GM18517 (cell line): ENCODE measurements at regions not wholly inside any gene's neighbourhood (a gene's known extent, or its start where the extent isn't known, plus 50 kb on each side); places are given as distances from the start of the nearest gene placed in this dataset.

Source experiments
- ATAC-seq: cut with Tn5 transposase; IDR thresholded peaks from one replicate; pipeline ENCODE4 v1.9.1; 2021; ENCODE audit warnings: mild to moderate bottlenecking, moderate library complexity; ENCODE audit not compliant: unreplicated experiment

DNA sequence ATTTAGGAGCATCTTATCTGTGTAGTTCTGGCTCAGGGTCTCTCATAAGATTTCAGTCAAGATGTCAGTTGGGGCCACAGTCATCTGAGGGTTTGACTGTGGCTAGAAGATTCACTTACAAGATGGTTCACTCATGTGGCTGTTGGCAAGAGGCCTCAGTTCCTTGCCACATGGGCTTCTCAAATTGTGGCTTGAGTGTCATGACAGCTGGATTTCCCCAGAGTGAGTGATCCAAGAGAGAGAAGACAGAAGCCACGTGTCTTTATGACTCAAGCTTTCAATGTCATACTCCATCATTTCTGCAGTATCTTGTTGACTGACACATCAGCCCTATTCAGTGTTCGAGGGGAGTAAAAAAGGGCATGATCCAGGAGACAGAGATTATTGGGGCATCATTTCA is 131.3 kb upstream of the AP1S2 start:
- no peak for ATAC-seq

DNA sequence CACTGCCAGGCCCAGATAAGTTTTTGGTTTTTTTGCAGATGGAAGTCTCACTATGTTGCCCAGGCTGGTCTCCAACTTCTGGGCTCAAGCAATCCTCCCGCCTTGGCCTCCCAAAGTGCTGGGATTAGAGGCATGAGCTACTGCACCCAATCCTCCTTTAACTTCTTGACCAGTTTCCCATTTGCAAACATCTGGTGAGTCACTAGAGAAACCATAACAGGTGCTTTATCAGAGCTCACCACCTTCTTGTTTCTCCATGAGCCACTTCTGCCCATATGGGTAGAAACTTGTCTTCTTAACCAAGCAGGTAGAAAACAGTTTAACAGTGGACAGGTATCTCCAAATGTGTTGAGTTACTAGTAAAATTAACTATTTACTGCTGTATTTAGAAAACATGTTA is 128.4 kb upstream of the AP1S2 start:
- ATAC-seq: no peak

DNA sequence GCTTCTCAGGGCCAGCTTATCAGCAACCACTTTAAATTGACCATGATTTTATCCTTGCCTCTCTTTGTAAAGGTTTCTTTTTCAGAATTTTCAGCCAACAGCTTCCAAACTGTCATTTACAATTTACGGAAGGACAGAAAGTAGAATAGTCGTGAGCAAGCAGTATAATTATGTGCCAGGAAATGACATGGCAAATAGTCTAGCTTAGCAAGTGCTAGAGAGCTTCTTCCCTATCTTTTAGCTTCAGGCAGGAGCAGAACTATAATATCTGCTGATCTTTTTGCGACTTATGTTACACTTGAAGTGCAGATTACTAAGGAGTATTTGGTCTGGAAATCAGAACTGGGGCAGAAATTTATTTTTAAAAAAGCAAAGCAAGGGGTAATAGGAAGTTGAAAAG is 123.0 kb upstream of the AP1S2 start:
- ATAC-seq: no peak

DNA sequence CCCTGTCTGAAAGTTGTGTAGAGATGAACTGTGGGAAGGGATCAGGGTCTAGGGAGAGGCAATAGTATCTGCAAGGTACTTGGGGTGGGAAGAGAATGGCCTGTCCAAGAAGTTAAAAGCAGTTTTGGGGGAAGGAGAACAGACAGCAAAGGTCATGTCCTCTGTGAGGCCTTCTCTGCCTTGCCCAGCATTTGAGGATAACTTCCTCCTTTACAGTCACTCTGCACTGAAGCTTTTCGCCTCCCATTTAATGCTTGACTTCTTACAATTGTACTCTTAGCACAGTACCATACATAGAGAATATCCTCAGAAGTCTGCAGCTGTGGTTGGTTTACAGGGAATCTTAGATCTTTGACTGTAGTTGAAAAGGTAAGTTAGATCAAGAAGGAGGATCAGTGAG is 121.8 kb upstream of the AP1S2 start:
- ATAC-seq: no peak

DNA sequence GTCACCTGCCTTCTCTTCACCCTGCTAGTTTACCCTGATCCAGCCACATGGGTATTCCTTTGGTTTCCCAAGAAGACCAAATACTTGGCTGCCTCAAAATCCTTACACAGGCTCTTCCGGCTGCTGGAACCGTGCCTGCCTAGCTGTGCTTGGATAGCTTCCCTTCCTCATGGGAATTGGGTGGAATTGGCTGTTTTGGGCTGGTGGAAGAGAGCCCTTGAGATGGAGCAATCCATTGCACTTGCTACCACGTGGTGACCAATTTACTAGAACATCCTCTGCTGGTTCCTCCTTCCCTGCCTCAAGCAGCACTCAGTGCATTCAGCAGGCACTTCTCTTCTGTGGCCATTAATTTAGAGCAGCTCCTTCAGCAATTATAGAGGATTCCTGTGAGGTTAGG is 119.3 kb upstream of the AP1S2 start:
- no peak for ATAC-seq

DNA sequence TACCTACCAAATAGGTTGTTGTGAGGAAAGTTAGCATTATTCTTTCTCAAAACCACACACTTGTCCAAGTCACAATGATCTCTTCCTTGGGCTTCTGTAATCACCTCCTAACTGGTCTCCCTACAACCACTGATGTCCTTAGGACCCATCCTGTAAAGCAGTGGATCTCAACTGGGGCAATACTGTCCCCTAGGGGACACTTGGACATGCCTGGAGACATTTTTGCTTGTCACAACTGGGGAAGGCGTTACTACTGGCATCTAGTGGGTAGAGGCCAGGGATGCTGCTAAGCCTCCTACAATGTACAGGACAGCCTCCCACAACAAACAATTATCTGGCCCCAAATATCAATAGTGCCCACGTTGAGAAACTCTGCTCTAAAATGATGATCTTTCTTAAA is 118.7 kb upstream of the AP1S2 start:
- peak; percentile 57 for ATAC-seq

DNA sequence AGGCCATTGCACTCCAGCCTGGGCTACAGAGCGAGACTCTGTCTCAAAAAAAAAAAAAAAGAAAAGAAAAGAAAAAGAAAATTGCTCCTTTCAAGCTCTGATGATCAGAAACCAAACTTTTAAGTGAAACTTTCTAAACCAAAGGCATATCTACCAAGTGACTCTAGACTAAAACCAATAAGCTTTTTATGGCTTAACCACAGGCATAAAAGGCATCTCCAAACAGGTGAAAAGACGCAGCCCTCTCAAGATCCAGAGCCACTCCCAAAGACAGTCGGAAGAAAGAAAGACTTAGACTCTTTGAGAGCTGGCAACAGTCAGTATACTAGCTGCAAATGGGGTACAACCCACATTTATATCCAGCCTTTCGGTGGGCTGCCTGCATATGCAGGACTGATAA is 117.1 kb upstream of the AP1S2 start:
- ATAC-seq: no peak

DNA sequence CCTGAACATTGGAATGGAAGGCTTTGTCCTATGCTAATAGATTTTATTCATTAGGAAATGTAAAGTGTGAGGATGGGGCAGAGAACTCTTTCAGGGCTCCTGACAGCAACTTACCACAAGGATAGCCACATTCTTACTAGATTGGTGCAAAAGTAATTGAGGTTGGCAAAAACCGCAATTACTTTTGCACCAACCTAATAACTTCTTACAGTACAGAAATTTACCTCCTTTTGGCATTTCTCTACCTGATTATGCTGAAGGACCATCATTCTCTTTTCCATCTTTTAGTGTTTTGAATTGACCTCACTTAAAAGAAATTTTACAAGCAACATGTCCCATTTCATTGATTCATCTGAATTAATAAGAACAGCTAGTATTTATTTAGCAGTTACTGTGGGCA is 109.2 kb upstream of the AP1S2 start:
- ATAC-seq: no peak

DNA sequence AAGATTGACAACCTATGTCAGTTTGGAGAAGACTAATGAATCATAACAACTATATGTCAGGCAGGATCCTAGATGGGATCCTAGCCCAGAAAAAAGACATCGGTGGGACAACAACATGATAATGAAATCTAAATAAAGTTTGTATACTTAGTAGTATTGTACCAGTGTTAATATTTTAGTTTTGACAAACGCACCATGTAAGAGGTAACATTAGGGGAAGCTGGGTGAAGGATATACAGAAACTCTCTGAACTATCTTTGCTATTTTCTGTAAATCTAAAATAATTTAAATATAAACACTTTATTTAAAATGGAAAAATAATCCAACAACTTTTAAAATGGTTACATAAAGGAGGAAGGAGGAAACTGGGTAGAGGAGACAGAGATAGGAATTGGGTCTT is 105.6 kb upstream of the AP1S2 start:
- no peak for ATAC-seq

DNA sequence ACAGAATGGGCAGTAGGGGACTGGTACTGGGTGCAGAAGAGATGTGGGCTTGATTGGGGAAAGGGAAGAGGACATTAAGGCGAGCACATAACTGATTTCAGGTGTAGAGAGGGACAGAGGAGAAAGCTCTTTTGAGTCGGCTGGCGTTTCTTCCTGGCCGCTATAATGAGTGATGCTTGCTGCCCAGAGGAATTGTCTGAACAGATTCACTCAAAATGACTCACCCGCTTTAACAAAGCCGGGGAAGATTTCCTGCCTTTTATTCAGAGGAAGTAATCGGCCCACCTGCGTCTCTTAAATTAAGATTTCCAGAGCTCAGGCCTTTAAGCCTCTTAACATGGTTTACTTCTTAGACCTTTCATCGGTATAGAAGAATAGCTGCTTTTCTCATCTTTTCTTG is 102.1 kb upstream of the AP1S2 start:
- ATAC-seq: no peak

DNA sequence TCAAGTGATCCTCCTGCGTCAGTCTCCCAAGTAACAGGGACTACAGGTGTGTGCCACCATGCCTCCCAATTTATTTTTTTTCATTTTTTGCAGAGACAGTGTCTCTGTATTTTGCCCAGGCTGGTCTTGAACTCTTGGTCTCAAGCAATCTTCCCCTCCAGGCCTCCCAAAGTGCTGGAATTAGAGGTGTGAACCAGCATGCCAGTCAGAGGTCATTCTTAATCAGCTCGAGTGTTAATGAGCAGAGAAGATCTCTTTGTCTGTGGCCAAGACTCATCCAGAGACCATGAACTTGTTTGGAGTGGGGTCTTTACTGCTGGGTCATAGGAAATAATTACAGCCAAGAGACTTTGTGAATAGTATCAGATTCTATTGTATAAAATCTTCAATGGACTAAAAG is 99.2 kb upstream of the AP1S2 start:
- ATAC-seq: no peak

DNA sequence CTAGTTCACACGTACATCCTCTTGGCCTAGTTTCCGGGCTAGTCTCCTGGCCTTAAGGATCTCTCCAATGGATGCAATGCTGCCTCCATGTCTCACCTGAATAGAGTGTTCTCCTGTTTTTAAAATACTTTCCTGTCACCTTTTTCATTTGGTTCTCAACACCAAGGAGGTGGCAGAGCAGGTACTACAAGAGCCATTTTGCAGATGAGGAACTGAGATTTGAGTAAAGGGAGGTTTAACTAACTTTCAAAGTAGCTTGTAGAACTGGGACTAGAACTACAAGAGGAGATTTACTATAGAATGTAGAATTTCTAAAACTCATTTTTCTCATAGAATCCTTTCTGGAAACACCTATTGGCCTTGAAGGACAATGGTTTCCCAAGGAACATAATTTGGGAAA is 97.6 kb upstream of the AP1S2 start:
- no peak for ATAC-seq

DNA sequence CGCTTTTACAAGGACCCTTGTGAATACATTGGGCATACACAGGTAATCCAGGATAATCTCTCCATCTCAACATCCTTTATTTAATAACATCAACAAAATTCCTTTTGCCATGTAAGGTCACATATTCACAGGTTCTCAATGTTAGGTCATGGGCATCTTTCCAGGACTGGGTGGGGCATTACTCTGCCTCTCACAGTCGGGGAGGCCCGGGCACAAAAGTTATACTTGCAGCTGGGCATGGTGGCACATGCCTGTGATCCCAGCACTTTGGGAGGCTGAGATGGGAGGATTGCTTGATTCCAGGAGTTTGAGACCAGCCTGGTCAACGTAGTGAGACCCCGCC is 93.7 kb upstream of the AP1S2 start:
- ATAC-seq: no peak

DNA sequence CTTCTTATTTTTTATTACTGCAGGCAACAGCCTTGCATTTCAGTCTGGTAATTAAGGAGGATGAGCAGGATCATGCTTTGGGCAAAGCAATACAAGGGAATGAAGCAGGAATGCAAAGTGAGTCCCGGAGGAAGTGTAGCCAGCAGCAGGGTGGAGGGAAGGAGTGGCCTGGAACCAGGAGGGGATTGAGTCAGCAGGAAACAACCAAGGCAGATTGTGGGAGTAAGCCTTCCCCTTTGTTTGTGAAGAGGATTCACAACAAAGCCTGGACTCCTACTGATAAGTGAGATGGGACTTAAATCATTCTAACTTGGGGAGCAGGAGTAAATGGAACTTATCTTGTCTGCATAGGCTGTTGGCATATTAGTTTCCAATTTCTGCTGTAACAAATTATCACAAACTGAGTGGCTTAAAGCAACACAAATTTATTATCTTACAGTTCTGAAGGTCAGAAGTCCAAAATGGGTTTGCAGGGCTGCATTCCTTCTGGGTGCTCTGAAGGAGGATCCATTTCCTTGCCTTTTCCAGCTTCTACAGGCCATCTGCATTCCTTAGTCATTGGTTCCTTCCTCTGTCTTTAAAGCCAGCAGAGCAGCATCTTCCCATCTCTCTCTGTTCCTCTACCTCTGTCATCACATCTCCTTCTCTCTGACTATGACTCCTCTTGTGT is 93.2 kb upstream of the AP1S2 start:
- no peak for ATAC-seq

DNA sequence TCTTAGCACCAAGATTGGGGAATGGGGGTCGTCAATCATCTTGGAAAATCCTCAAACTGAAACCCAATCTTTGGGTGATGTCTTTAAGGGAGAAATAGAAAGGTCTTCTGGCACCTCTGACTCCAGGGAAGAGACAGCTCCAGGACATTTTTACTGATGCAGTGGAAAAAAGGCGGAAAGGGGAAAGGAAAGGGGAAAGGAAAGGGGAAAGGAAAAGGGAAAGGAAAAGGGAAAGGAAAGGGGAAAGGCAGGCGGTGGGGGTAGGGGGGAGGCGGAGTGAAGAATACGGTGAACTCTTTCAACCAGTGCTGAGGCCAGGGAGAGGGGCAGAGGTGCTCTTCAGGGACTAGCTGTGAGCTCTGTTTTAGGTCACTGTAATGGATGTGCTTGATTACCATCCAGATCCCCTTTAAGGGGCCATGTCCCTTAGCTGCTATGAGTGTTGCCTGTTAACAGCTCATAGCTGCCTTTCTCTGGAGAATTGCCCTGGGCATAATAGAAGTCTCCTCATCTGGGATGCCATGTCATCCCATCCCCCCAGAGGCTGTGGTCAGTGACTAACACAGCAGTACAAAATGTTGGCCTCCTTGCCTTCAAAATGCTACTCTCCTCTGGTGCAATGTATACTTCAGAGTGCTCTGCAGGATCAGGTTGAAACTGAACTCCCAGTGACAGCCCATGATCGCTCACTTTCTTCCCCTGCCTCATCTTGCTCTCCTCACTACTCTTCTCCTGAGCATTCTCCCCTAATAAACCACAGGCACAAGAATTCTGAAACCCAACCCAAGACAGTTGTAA is 92.4 kb upstream of the AP1S2 start:
- no peak for ATAC-seq

DNA sequence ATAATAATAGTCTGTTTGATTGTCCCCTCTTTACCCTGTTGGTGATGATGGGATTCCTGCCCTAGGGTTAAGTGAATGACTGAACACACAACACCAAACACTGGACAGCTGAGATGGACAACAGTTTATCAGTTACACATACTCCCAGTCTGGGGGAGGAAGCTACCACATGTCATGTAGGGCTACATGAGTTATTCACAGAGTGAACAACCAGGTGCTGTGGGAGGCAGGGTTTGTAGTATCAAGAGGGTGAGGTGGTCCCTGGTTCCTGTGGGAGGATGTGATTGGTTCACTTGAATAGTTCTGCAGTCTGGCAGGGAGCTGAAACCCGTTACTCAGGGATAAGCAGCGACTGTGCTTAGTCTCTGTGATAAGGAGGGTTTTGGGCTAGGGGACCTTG is 88.8 kb upstream of the AP1S2 start:
- no peak for ATAC-seq

DNA sequence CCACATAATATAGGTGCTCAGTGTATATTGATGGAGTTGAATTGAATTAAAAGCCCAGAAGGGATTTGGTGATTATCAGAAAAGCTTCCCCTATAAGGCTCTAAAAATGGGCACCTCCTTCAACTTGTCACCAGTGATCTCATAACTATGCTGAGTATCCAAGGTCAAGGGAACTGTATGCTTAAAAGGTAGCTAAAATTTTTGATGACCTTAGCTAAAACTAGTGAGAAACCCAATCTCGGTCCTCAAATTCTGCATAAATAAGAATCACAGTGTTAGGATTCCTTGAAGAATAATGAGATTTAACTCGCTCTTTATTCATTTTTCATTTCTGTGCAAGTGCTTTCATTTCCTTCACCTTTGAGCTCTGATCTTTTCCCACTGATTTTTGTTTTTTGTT is 87.7 kb upstream of the AP1S2 start:
- no peak for ATAC-seq

DNA sequence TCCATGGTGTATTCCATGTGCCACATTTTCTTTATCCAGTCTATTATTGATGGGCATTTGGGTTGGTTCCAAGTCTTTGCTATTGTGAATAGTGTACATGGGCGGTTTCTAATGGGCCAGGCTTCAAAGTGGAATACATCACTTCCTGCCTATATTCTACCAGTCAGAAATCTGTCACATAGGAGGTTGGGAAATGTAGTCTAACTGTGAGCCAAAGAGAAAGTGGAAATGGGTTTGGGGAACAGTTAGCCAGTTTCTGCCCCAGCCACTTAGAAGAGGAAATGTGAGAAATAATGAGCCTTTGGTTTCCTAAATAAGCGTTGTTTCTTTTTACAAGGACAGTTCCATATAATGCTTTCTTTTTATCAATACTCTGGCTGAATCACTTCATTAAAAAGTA is 85.1 kb upstream of the AP1S2 start:
- ATAC-seq: no peak

DNA sequence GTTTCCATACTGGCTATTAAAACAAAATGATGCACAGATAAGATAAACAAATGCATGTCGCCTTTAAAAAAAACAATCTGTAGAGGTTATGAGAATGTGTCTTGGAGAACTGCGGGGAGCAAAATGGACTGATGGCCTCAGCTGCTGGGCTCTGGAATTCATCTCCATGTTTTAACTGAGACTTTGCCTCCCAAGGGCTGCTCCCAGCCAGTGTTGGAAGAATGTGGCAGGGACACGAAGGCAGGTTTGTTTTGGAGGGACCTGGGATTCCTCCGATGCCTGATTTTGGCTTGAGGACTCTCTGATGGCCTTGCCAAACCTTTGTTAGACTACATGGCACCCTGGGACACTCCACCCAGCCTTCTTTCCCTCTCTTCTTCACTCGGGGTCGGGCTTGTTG is 83.5 kb upstream of the AP1S2 start:
- no peak for ATAC-seq

DNA sequence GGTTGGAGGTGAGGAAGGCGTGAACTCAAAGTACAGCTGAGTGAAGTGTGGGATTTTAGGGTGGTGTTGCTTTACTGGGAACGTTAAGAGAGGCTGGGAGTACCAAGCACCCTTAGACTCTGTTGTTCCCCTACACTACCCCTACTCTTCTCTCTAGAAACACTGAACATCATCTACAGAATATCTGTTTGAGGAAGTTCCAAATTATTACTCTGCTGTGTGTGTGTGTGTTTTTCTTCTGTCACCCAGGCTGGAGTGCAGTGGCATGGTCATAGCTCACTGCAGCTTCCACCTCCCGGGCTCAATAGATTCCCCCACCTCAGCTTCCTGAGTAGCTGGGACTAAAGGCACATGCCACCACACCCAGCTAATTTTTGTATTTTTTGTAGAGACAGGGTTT is 76.7 kb upstream of the AP1S2 start:
- no peak for ATAC-seq

DNA sequence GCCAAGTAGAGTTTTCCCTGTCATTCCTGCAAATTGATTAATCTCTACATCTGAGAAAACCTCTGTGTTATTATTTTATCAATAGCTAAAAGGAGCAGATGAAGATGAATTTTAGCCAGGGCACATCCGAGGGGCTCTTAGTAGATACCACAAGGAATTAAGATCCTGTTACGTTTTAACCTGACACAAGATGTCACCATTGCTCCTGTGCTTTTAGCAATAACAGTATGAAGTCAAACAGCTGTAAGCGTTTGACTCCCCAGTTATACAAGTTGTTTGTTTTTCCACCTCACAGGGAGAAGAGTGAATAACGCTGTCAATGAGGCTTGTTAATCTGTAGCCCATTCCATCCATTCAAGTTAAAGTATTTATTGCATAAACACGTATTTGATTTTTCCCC is 76.0 kb upstream of the AP1S2 start:
- no peak for ATAC-seq

DNA sequence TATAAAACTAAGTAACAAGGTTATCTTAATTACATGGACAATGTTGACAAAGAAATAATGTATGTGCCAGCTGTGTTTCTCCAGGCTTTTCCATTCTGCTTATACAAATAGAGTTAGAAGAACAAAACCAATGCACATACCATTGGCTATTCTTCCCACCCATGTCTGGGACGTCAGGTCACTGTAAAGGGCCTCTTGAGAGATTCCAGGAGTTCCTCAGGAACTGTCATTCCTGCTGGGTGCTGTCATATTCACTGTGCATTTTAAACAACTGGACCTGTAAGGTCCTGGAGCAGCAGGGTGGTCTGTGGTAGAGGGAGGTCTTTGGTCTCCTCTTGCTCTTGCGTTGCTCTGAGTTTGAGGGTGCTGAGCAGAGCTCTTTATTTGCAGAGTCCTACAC is 74.6 kb upstream of the AP1S2 start:
- ATAC-seq: no peak

DNA sequence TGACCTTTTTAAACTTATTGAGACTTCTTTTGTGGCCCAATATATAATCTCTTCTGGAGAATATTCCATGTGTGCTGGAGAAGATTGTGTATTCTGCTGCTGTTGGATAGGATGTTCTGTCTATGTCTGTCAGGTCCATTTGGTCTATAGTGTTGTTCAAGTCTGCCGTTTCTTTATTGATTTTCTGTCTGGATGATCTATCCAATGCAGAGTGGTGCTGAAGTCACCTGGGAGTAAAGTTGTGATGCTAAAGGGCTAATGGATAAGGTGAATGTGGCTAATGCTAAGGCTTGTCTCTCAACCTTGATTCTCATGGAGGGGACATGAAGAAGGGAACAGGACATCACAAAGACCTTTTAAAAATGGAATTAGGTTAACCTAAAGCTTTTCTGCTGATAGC is 72.0 kb upstream of the AP1S2 start:
- ATAC-seq: no peak
